ENCODE measurements at regions not wholly inside any gene's neighbourhood (a gene's known extent, or its start where the extent isn't known, plus 50 kb on each side); places are given as distances from the start of the nearest gene placed in this dataset.

DNA sequence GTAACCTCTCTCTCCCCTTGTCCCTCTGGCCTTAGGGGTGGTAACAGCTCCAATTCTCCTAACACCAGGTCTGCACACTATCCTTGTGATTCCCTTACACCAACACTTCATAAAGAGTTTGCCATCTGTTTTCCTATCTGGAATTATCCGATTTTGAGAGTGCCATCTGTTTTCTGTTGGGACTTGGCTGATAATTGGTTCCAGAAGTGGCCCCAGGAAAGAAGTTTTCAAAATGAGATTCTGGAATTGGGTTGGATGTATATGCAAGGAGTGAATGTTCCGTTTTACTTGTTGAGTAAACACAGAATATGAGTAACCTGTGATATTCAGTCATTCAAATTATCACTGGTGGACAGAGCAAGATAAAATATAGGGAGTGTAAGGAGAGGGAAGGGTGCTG, 134.1 kb upstream of the HS3ST3A1 start:
- no peak for DNase-seq (ENCODE audit: low read depth in 2 of 3, low spot score in 1 of 3)

DNA sequence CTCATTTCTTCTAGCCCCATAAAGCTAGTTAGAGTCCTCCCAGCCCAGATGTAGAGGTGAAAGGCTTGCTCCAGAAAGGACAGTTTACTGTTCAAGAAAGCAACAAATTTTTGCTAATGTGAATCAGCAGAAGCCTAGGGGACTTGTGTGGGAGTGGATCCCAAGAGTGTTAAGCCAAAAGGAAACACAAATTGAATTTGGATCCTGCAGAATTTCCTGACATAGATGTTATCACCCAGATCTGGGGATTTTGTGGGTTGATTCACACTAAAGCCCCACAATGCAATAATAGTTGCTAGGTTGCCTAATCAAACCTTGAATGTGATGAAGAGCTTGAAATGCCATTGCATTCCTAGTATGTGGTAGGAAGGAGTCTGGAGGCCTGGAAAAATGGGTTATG, 135.2 kb upstream of the HS3ST3A1 start:
- no peak for DNase-seq (ENCODE audit: low read depth in 2 of 3, low spot score in 1 of 3)

DNA sequence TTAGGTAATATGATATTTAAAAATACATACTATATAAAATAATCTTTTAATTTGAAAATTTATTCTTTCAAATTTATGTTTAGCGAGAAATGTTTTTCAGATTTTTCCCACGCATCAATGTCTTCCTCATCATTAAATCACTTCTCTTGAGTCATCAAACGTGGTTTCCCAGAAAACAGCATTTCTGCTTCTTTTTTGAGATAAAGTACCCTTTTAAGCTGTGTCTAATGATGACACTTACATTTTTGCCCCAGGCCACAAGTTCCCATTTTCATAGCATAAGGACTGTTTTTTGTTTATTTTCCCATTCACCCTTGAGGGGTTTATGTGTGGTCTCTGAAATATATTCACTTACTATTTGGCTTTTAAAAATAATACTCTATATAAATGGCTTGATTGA, 139.0 kb upstream of the HS3ST3A1 start:
- no peak for DNase-seq (ENCODE audit: low read depth in 2 of 3, low spot score in 1 of 3)

DNA sequence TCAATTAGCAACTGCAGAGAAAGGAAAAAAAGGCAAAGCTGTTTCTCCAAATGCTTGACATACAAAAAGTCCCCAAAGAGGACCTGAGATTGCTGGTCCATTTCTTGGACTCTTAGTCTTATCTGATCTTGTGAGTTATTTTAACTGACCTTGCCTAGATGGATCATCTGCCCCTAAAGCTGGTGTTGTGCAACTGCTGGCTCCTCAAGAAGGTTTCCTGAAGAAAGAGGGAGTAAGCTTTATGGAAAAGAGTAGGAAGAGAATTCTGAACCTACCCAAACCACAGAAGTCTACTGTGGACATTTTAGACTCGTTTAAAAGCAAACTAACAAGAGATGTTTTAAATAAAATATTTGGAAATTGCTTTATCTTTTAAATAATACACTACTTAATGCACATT, 140.0 kb upstream of the HS3ST3A1 start:
- DNase-seq (ENCODE audit: low read depth in 2 of 3, low spot score in 1 of 3), result no peak

DNA sequence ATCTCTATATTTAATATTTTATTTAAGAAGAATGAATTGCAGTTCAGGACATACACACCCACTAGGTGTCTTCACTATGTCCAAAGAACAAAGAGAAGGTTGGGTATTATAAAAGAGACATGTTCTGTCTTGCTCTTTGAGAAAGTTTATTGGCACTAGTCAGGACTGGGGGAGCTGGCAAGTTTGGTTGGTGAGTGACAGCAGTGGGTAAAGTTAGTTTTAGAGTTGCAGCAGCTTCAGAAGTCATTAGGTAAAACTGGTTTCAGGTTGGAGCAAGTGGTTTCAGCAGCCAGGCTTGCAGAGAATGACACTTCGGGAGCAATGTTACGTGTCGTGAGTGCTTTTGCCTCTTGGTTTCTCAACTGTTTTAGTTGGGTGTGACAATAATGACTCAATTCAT, 142.2 kb upstream of the HS3ST3A1 start:
- no peak for DNase-seq (ENCODE audit: low read depth in 2 of 3, low spot score in 1 of 3)

DNA sequence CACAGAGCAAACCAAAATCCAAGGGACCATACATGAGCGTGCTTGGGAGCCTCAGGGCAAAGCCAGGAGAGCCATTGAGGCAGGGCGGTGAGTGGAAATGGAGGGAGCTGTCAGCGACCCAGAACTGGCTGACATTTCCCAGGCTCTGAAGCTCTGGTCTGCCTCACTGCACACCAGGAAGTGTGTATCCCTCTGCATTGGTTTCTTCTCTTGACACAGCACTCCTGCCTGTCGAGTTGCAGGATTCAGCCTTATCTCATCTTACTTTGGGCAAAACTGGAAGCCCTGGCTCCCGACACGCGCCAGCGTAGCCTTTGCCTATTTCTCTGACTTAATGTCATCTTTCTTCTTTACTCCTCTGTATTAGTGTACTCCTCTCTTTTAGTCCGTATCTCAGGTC, 144.7 kb upstream of the HS3ST3A1 start:
- no peak for DNase-seq (ENCODE audit: low read depth in 2 of 3, low spot score in 1 of 3)

DNA sequence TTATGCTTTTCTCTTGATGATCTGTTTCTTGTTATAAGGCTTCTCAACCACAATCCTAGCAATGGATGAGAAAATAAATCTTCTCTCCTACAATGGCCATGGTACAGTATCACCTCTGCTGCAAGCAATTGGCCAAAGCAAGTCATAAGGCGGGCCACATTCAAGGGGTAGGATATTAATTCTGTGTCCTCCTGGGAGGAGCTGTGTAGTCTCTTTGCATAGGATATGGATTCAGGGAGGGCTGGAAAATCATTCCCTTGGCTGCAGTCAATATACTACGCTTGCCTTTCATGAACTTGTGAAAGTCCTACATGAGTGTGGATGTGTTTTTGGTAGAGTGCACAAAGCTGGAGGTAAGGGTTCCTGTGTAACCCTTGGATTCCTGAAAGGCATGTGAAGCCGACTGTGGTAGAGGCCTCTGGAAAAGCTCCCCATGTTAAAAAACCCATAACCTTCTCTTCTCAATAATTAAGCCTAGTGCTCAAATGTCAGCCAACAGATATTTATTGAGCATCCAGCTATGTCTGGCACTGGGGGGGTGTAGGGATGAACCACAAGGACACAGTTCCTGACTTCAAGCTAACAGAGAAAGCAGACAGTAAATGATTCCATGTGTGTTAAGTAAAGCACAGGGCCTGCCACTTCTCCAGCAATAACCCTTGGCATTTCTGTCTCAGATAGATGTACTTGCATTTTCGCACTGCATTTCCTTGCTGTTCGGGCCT, 147.6 kb upstream of the HS3ST3A1 start:
- DNase-seq (ENCODE audit: low read depth in 2 of 3, low spot score in 1 of 3), result no peak

DNA sequence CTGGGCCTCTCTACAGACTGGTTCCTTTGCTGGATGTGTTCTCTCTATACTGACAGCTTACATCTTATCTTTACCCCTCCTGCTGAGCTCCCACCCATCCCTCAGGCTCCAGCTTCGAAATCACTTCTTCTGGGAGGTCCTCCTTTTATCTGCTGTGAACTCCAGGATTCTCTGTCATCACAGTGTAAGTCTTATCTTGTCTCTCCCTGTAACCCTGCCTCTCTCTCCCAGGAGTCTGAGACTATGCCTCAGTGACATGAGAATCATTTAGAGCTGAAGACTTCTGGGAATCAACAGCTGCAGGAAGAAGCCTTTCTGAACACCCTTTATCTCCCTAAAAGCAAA, 148.1 kb upstream of the HS3ST3A1 start:
- DNase-seq (ENCODE audit: low read depth in 2 of 3, low spot score in 1 of 3), result no peak

DNA sequence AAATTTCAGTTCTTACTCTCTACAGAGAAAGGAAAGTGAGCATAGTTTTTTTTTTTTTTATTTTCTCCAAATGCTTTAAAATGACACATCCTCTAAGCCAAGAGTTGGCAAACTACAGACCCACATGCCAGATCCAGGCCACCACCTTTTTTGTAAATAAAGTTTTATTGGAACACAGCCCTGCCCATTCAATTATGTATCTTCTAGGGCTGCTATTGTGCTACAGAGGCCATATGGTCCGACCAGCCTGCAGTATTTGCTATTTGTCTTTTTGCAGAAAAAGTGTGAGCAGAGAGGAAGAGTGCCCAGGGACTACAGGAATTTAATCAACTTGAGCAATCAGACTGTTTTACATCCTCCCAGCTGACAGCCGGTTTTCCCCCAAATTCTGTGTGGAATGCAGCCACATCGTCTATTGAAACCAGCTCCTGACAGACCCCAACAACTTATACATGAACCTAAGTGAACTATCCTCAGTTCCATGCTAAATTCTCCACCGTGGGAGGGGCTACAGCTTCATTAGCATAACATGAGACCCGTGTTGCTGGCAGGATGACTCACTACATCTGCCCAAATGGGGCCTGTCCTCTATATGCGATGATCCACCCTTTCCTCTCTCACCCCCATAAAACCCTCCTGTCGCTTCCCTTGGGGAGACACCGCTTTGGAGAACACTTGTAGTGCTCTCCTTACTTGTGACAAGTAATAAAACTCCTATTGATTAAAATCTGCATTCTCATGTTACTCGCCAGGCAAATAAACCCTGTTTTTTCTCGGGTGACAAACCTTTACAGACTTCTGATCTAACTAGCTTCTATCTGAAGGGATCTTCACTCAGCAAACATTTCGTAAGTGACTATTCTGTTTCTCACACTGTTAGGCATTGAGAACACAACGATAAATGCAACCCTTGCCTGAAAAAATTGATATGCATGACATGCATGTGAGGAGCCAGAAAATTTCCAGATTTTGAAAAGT, 149.4 kb upstream of the HS3ST3A1 start:
- DNase-seq (ENCODE audit: low read depth in 2 of 3, low spot score in 1 of 3), result no peak

DNA sequence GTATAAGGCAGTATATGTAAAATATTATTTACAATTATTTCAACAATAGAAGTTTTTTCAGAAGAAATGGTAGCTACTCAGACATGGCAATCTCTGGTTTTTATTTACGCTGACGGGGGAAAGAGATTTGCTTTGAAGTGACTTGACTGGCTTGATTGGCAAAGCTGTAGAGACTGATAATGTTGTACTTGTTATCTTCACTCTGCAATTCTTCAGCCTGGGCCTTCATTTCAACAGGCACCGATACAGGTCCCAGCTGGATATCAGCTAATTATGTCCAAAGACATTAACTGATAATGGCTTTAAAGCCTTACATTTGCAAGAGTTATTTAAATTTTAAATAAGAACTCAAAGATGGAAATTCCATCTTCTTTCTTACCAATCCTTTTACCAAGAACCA, 151.4 kb upstream of the HS3ST3A1 start:
- no peak for DNase-seq (ENCODE audit: low read depth in 2 of 3, low spot score in 1 of 3)

DNA sequence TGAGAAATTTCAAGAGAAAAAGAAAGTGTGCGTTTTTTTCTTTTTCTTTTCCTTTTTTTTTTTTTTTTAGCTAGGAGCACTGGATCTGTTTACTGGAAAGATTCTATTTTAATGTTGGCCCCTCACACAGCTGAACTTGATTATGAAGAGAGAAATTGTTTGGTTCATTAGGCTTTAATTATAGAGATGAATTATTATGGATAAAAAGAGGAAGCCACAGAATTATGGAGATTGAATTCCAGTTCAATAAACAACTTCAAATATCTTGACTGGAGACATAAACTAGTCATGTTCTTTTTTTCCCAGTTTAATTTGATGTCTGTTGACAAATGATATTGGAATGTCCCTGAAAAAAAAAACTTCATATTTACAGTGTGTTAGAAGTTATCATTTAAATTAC, 152.0 kb upstream of the HS3ST3A1 start:
- no peak for DNase-seq (ENCODE audit: low read depth in 2 of 3, low spot score in 1 of 3)

DNA sequence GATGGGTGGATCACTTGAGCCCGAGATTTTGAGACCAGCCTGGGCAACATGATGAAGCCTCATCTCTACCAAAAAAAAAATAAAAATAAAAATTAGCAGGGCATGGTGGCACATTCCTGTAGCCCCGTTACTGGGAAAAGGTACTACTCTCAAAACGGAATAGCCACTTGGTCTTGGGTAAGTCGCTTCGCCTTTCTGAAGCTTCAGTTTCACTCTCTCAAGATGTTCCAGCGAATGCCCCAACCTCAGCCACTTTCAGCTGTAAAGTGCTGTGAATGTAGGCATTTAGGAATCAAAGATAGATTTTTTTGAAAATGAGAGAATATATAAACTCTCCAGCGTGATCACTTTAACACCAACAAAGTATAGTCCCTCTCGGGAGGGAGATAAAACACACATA, 154.1 kb upstream of the HS3ST3A1 start:
- DNase-seq (ENCODE audit: low read depth in 2 of 3, low spot score in 1 of 3), result no peak

DNA sequence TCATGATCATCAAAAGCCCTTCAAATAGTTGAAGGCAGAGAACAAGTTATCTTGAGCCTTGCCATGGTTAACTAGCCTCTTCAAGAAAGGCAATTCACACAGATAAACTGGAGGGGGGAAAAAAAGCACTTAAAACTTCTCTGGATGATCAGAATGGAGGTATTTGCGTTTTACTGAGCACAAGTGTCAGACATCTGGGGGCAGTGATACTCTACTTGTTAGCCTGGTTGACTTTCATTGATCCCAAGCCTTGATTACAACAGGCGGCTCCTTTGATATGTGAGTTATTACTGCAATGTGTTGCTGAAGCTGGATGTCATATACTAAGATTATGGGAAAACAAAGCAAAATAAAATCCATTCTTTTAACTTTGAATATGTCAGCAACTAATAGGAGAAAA, 155.0 kb upstream of the HS3ST3A1 start:
- DNase-seq (ENCODE audit: low read depth in 2 of 3, low spot score in 1 of 3), result no peak

DNA sequence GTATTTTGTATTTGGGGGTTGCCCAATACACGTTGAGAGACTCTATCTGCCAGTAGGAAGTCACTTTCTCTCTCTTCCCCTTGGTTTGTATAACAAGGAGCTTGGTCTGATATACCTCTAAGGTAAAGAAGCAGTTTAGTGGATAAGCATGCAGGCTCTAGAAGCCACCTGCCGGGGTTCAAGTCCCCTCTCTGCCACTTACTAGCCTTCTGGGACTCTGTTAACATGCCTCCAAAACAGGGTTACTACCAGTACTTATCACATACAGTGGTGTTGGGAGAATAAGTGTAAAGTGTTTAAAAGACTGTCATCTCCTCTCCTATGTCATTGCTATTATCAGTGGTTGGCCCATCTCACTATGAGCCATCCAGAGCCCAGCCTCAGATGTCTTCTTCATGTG, 156.1 kb upstream of the HS3ST3A1 start:
- no peak for DNase-seq (ENCODE audit: low read depth in 2 of 3, low spot score in 1 of 3)

DNA sequence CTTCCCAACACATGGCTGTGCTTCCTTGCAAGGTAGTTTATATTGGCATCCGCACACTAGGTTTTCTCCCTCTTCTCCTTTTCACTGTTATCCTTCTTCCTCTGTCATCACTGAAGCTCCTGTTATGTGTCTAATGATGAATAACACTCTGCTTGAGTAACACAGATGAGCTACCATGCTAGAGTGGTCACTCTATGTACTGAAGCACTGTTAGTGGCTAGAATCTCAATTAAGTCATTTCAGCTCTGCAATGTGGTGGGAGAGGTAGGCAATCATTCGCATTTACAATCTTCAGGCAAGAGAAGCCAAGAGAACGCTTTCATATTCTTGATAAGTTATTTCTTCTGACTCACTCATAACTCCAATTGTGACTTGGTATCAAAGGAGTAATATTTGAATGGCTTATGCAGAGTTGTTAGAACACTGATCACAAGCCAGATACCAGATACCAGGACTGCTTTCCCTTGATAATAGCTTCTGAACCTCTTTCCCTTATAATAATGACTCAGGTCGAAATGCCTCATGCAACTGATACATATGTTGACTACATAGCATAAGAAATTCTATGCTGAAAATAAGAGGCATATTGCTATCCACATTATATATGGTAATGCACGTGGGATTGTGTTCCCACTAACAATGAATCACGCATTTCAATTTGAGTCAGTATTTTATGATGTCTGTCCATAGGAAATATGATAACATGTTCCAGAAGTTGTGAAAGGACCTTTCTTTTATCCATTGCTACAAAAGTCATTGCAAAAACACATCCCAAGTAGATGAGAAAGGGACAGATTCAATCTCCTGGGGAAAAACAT, 158.0 kb upstream of the HS3ST3A1 start:
- DNase-seq (ENCODE audit: low read depth in 2 of 3, low spot score in 1 of 3), result no peak

DNA sequence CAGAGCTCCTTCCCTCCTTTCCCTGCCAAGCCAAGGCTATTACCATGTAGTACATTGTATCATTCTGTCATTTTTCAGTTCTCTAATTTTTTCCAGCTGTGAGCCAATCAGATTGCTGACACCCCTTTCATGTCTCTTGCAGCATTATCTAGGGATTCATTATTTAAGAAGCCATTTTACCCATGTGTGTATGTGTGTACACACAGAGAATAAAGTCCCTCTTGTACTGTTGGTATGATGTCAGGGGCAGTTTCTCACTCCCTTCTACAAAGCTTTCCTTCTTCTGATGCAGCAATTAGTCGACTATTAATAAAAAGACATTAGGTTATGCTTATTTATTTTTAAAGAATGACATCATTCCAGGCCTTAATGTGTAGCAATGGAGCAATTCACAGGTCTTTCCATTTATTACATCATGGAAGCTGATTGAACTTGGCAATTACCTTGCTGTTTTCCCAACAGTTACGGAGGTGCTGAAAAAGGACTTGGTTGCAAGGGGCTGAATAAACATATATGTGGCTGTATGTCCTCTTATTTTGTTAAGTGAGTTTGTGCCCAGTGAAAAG, 159.4 kb upstream of the HS3ST3A1 start:
- DNase-seq (ENCODE audit: low read depth in 2 of 3, low spot score in 1 of 3), result no peak

DNA sequence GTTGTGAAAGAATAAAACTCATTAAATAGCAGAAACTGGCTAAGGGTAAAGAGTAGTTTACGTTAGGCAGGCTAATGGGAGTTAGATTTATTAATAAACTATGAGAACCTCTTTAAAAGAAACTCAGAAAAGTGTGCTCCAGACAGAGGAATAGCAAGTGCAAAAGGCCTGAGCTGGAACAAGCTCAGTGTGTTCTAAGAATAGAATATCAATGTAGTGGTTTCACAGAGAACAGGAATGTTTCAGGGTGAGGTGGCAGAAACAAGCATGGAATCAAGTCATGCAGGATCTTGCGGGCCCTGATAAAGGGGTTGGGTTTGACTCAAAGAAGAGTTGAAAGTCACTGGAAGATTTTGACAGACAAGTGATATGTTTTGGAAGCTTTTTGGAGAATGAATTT, 164.0 kb upstream of the HS3ST3A1 start:
- DNase-seq (ENCODE audit: low read depth in 2 of 3, low spot score in 1 of 3), result no peak

DNA sequence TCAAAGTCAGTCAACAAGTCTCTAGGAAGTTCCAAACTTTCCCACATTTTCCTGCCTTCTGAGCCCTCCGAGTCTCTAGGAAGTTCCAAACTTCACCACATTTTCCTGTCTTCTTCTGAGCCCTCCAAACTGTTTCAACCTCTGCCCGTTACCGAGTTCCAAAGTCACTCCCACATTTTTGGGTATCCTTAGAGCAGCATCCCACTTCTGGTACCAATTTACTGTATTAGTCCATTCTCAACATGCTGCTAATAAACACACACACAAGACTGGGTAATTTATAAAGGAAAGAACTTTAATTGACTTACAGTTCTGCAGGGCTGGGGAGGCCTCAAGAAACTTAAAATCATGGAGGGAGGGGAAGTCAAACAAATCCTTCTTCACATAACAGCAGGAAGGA, 169.0 kb upstream of the HS3ST3A1 start:
- no peak for DNase-seq (ENCODE audit: low read depth in 2 of 3, low spot score in 1 of 3)

DNA sequence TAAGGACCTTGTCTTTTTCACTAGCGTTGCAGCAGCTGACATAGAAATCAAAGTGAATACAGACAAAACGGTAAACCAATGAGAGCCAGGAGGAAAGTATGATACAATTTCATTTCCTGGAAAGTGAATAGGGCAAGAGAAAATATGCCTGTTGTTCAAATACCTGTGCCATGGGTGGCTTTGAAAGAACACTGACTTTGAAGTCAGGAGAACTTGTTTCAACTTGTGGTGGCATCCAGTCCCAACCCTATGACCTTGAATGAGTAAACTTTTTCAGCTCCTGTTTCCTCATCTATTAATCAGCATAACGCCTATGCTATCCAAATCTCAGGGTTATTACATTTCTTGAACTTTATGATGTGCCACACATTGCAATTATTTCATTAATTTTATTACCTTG, 173.7 kb upstream of the HS3ST3A1 start:
- no peak for DNase-seq (ENCODE audit: low read depth in 2 of 3, low spot score in 1 of 3)

DNA sequence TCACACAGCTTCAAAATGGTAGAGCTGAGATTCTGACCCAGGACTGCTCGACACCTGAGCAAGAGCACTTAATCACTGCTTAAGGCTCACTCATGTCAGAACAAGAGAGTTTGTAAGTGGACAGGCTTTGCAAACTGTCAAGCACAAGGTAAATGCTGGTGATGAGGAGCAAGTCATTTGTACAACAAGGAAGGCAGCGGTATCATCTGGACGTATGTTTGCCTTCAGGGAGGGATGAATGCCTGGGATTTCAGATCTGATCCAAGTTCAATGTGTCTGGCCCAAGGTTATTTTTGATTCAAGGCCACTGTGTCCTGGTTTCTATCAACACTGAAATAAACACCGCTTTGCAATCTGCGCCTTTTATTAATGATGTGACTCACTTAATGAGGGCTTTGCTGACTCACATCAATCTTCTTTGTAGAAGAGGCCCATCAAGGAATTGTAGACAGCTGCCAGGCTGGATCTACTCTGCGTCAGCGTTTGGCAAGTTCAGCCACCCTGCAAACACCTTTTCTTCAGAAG, 174.4 kb upstream of the HS3ST3A1 start:
- no peak for DNase-seq (ENCODE audit: low read depth in 2 of 3, low spot score in 1 of 3)

DNA sequence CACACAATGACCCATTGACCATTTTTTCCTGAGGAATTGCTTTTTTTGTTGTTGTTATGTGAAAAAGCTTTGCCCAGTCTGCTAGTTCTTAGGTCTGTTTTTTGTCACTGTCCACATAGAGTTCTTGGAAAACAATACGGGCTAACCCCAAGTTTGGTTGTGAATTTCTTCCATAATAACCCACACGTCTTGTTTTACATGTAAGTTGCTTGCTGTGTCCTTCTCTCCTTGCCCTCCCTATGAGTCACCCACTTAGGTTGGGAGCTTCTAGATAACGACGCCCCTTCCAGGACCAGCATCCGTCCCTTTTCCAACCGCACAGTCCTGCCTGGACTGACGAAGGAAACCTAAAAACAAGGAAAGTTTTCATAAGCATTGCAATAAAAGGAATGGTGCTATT, 175.3 kb upstream of the HS3ST3A1 start:
- no peak for DNase-seq (ENCODE audit: low read depth in 2 of 3, low spot score in 1 of 3)
